ENCODE measurements at regions not wholly inside any gene's neighbourhood (a gene's known extent, or its start where the extent isn't known, plus 50 kb on each side); places are given as distances from the start of the nearest gene placed in this dataset.

GRCh38 chr12:91357381-91357780 is 174.8 kb upstream of the DCN start:
- TF ChIP-seq CTCF (IDR thresholded peaks at IDR 0.05; ENCODE audit: insufficient read depth, low read length, poor library complexity, severe bottlenecking) (no peak), EZH2phosphoT487 (conservative IDR thresholded peaks at IDR 0.05; ENCODE audit: low read length) (no peak)

All from SU-DHL-6 (cell line).